ENCODE measurements at regions not wholly inside any gene's neighbourhood (a gene's known extent, or its start where the extent isn't known, plus 50 kb on each side); places are given as distances from the start of the nearest gene placed in this dataset.
"Not testable (repeated sequence)": the region's sequence is repeated elsewhere in the genome, so short reads cannot be mapped to it uniquely, and the experiment has no call there.

GRCh38 chr6:11845664-11846577 is 67.3 kb upstream of the ADTRP start:
- DNase-seq, result no peak

DNA sequence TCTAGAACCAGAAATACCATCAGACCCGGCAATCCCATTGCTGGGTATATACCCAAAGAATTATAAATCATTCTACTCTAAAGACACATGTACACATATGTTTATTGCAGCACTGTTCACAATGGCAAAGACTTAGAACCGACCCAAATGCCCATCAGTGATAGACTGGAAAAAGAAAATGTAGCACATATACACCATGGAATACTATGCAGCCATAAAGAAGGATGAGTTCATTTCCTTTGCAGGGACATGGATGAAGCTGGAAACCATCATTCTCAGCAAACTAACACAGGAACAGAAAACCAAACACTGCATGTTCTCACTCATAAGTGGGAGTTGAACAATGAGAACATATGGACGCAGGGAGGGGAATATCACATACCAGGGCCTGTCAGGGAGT is 64.2 kb upstream of the ADTRP start:
- not testable (repeated sequence) for DNase-seq

GRCh38 chr6:11835065-11835464 is 56.5 kb upstream of the ADTRP start:
- no peak for DNase-seq

- DNase-seq, result no peak
Measured at GRCh38 chr6:11833626-11834592, 55.3 kb upstream of the ADTRP start.

DNA sequence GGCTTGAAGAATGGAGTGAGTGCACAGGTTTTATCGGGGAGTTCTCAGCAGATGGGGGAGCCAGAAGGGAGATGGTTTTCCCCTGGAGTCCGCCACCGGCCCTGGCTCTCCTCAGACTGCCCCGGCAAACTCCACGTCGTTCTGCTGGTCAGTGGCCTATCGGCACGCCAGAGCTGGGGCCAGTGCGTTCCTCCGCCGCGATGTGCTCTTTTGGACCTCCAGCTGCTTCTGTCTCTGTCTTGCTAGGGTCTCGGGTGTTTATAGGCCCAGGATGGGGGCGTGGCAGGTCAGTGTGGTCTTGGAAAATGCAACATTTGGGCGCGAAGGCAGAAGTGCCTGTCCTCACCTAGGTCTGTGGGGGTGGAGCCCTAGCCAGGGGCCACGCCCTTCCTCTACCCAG is 53.0 kb upstream of the ADTRP start:
- no peak for DNase-seq

GRCh38 chr6:11830520-11830919 is 51.9 kb upstream of the ADTRP start:
- no peak for DNase-seq

- no peak for DNase-seq
Measured at GRCh38 chr6:11830105-11830504, 51.5 kb upstream of the ADTRP start.

DNA sequence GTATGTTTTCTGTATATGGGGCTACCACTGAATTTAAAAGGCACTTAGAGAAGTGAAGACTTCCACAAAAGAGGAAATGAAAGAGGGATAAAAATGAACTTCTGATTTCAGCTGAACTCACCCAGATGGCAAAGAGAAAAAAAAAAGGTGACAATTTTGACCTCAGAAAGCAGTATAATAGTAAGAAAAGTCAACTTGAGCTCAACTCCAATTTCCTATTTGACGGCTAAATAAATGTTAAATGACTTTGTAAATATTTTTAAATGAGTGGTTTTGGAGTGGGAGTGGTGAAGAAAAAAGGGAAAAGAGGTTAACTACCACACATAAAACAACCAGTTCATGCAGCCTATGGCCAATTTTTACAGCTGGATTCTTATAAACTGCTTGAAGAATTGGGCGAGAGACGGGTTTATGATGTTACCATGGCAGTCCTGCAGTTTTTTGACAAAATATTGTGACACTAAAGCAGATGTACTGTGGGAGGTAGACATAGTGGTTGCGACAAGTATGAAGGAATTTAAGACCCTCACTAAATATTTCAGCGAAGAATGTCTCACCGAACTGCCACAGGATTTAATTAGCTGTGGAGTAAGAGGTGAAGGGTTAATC is 49.8 kb upstream of the ADTRP start:
- DNase-seq, result no peak
